Tibial nerve (tissue), 3 donors: ENCODE measurements at regions not wholly inside any gene's neighbourhood (a gene's known extent, or its start where the extent isn't known, plus 50 kb on each side); places are given as distances from the start of the nearest gene placed in this dataset.

Experiments
- CTCF ChIP-seq, 5 experiments: fragments of 200-600 bp in 3 of 5; fragments of 450-650 bp in 2 of 5; sonication (generic) in 3 of 5; IDR thresholded peaks; one replicate each; pipeline ENCODE4 v1.5.1; 2016 to 2019; ENCODE audit warnings: antibody characterized with exemption in 5 of 5, mild to moderate bottlenecking in 3 of 5, moderate library complexity in 2 of 5
- POLR2A ChIP-seq, 2 donors: fragments of 450-650 bp; IDR thresholded peaks; one replicate each; pipeline ENCODE4 v1.6.1; 2017; ENCODE audit warnings: antibody characterized with exemption in 2 of 2, mild to moderate bottlenecking in 2 of 2, moderate library complexity in 2 of 2

- TF ChIP-seq POLR2A (IDR thresholded peaks at IDR 0.05) (no peak), CTCF (IDR thresholded peaks at IDR 0.05) (no peak)
Observed at GRCh38 chr21:38699048-38699447, 106.7 kb upstream of the ETS2 start.
